ENCODE measurements at regions not wholly inside any gene's neighbourhood (a gene's known extent, or its start where the extent isn't known, plus 50 kb on each side); places are given as distances from the start of the nearest gene placed in this dataset.

DNA sequence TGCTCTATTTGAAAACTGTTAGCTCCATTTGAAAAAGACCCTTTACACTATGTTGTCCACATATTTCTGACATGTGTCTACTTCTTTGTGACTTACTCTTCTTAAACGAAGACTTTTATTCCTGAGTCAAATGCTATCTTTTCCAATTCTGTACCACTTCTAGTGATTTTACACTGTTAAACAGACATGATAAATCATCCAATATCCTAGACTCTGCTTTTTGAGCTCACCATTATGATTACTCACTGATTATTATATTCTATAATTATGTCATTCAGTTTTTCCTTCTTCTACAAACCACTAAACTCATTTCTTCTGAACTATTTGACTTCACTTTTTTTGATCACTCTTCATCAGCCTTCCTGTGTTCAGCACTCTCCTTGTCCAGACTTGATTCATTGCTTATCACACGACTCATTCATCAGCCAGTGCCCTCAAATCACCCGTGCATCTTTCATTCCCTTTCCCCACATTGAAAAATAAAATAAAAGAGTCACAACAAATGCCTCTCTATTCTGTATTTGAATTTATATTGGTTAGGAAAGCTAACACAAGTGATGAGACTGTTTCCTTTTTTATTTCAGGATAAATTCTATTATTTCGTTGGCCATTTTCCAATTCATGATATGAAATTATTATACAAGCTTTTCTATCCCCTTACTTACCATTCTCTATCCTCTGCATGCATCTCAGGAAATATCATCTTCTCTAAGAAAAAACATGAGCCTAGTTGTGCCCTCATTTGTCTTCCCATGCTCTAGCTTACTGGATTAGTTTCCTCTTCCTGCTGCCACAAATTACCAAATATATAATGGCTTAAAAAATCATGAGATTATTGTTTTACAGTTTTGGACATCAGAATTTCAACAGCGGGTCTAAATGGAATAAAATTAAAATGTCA is 1482.1 kb upstream of the MIR17HG start:
- Mint-ChIP-seq H3K36me3 (peaks cover 21% of the 10 kb centered on the region), H3K9me3 (peaks cover 22 to 32% of the 10 kb centered on the region in 2 donors), H3K27me3 (ENCODE audit: low read depth in 2 of 2) (no peaks in the 10 kb centered on the region), H3K27ac (no peak overlapping the region), H3K4me1 (no peaks in the 10 kb centered on the region), H3K4me3 (no peak overlapping the region)
- Histone ChIP-seq H3K9me3 (ENCODE audit: control insufficient read depth, insufficient read depth, low read length) (no peaks in the 10 kb centered on the region), H3K36me3 (ENCODE audit: control insufficient read depth, insufficient read depth, low read length) (no peaks in the 10 kb centered on the region), H3K4me1 (ENCODE audit: control insufficient read depth, insufficient read depth, low read length) (no peaks in the 10 kb centered on the region), H3K4me3 (ENCODE audit: low read length) (no peak overlapping the region), H3K27me3 (ENCODE audit: control insufficient read depth, insufficient read depth, low read length) (no peaks in the 10 kb centered on the region), H3K27ac (ENCODE audit: low read length) (no peak overlapping the region)
- intact Hi-C loops (cut with micrococcal nuclease): no loop called here
- no peak for ATAC-seq
- WGBS (ENCODE audit: insufficient coverage): 70% methylated on average over 5 of the region's 5 CpGs
- TF ChIP-seq, protein P1, sequence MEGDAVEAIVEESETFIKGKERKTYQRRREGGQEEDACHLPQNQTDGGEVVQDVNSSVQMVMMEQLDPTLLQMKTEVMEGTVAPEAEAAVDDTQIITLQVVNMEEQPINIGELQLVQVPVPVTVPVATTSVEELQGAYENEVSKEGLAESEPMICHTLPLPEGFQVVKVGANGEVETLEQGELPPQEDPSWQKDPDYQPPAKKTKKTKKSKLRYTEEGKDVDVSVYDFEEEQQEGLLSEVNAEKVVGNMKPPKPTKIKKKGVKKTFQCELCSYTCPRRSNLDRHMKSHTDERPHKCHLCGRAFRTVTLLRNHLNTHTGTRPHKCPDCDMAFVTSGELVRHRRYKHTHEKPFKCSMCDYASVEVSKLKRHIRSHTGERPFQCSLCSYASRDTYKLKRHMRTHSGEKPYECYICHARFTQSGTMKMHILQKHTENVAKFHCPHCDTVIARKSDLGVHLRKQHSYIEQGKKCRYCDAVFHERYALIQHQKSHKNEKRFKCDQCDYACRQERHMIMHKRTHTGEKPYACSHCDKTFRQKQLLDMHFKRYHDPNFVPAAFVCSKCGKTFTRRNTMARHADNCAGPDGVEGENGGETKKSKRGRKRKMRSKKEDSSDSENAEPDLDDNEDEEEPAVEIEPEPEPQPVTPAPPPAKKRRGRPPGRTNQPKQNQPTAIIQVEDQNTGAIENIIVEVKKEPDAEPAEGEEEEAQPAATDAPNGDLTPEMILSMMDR (IDR thresholded peaks at IDR 0.05): no peak
- DNase-seq: no peak

DNA sequence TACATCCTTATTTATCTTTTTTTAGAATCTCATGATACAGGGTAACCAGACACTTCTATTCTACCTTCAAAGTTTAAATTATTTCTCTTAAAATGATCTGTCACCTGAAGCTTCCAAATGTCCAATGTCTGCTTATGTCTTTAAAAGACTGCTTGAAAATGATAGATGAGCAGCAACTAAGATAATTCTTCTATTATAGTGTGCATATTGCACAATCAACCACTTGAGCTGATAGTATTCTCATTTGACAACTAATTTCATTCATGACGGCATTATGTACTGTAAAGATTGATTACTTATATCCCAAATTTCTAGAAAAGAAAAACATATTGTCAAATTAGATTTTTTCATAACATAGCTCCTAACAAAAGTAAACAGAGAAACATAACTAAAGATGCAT is 1478.2 kb upstream of the MIR17HG start:
- ATAC-seq (no peak), DNase-seq (no peak)
- H3K36me3 ChIP-seq (ENCODE audit: control insufficient read depth, insufficient read depth, low read length): no peaks in the 10 kb centered on the region
- no peaks in the 10 kb centered on the region for H3K27me3 ChIP-seq (ENCODE audit: control insufficient read depth, insufficient read depth, low read length)
- H3K9me3 Mint-ChIP-seq: peaks cover 18 to 31% of the 10 kb centered on the region in 2 donors
- no peak overlapping the region for H3K27ac Mint-ChIP-seq
- no peak overlapping the region for H3K27ac ChIP-seq (ENCODE audit: low read length)
- H3K4me3 Mint-ChIP-seq: no peak overlapping the region
- H3K36me3 Mint-ChIP-seq: peaks cover 10% of the 10 kb centered on the region
- TF ChIP-seq, protein P1 (IDR thresholded peaks at IDR 0.05): no peak
- no peak overlapping the region for H3K4me3 ChIP-seq (ENCODE audit: low read length)
- H3K4me1 Mint-ChIP-seq: no peaks in the 10 kb centered on the region
- H3K4me1 ChIP-seq (ENCODE audit: control insufficient read depth, insufficient read depth, low read length): no peaks in the 10 kb centered on the region
- H3K27me3 Mint-ChIP-seq (ENCODE audit: low read depth in 2 of 2): no peaks in the 10 kb centered on the region
- H3K9me3 ChIP-seq (ENCODE audit: control insufficient read depth, insufficient read depth, low read length): no peaks in the 10 kb centered on the region
- no CpG with 5 or more reads among the region's 1 CpG for WGBS (ENCODE audit: insufficient coverage)
- intact Hi-C loops (cut with micrococcal nuclease): no loop called here

DNA sequence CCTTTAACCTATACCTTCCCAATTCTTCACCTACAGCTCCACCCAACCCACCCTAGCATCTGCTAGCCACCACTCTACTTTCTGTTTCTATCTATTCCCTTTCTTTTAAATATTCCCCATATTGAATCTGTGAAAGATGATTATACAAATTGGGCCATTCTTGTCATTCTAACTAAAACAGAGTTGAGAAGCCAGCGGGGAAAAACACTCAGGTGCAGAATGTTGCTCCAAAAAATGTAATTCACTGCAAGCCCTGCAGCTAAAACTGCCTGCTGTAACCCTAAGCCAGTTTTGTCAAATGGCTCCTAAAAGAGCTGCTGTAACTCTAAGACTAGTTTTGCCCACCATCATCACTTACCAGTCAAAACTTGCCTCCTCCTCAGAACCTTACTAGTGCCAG is 1468.6 kb upstream of the MIR17HG start:
- Mint-ChIP-seq H3K4me3 (no peak overlapping the region), H3K9me3 (peaks cover 13 to 15% of the 10 kb centered on the region in 2 donors), H3K27me3 (ENCODE audit: low read depth in 2 of 2) (no peaks in the 10 kb centered on the region), H3K4me1 (no peaks in the 10 kb centered on the region), H3K27ac (no peak overlapping the region), H3K36me3 (no peaks in the 10 kb centered on the region)
- no peak overlapping the region for H3K4me3 ChIP-seq (ENCODE audit: low read length)
- H3K27me3 ChIP-seq (ENCODE audit: control insufficient read depth, insufficient read depth, low read length): no peaks in the 10 kb centered on the region
- ATAC-seq: no peak
- no peaks in the 10 kb centered on the region for H3K9me3 ChIP-seq (ENCODE audit: control insufficient read depth, insufficient read depth, low read length)
- TF ChIP-seq, protein P1 (IDR thresholded peaks at IDR 0.05): no peak
- H3K36me3 ChIP-seq (ENCODE audit: control insufficient read depth, insufficient read depth, low read length): no peaks in the 10 kb centered on the region
- no peak for DNase-seq
- intact Hi-C loops (cut with micrococcal nuclease): no loop called here
- H3K27ac ChIP-seq (ENCODE audit: low read length): no peak overlapping the region
- no peaks in the 10 kb centered on the region for H3K4me1 ChIP-seq (ENCODE audit: control insufficient read depth, insufficient read depth, low read length)
- WGBS (ENCODE audit: insufficient coverage): 76% methylated on average over 1 of the region's 1 CpG

DNA sequence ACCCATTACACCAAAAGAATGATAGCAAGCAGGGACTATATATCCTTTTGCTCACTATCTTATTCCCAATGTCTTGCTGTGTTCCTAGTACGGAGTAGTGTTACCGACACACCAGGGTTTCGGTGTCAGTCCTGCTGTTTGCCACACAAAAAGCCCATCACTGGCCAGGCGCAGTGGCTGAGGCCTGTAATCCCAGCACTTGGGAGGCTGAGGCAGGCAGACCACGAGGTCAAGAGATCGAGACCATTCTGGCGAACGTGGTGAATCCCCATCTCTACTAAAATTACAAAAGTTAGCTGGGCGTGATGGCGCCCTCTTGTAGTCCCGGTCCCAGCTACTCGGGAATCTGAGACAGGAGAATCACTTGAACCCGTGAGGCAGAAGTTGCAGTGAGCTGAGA is 1467.3 kb upstream of the MIR17HG start:
- H3K36me3 Mint-ChIP-seq: peaks cover 9% of the 10 kb centered on the region
- Histone ChIP-seq H3K4me3 (ENCODE audit: low read length) (no peak overlapping the region), H3K27me3 (ENCODE audit: control insufficient read depth, insufficient read depth, low read length) (no peaks in the 10 kb centered on the region), H3K9me3 (ENCODE audit: control insufficient read depth, insufficient read depth, low read length) (no peaks in the 10 kb centered on the region), H3K4me1 (ENCODE audit: control insufficient read depth, insufficient read depth, low read length) (no peaks in the 10 kb centered on the region), H3K27ac (ENCODE audit: low read length) (no peak overlapping the region), H3K36me3 (ENCODE audit: control insufficient read depth, insufficient read depth, low read length) (no peaks in the 10 kb centered on the region)
- no peak overlapping the region for H3K4me3 Mint-ChIP-seq
- ATAC-seq (no peak), DNase-seq (no peak)
- peaks cover 14 to 15% of the 10 kb centered on the region in 2 donors for H3K9me3 Mint-ChIP-seq
- 93% methylated on average over 13 of the region's 13 CpGs for WGBS (ENCODE audit: insufficient coverage)
- intact Hi-C loops (cut with micrococcal nuclease): no loop called here
- TF ChIP-seq, protein P1 (IDR thresholded peaks at IDR 0.05): no peak
- H3K4me1 Mint-ChIP-seq: no peaks in the 10 kb centered on the region
- no peaks in the 10 kb centered on the region for H3K27me3 Mint-ChIP-seq (ENCODE audit: low read depth in 2 of 2)
- no peak overlapping the region for H3K27ac Mint-ChIP-seq
